ENCODE measurements at regions not wholly inside any gene's neighbourhood (a gene's known extent, or its start where the extent isn't known, plus 50 kb on each side); places are given as distances from the start of the nearest gene placed in this dataset.

DNA sequence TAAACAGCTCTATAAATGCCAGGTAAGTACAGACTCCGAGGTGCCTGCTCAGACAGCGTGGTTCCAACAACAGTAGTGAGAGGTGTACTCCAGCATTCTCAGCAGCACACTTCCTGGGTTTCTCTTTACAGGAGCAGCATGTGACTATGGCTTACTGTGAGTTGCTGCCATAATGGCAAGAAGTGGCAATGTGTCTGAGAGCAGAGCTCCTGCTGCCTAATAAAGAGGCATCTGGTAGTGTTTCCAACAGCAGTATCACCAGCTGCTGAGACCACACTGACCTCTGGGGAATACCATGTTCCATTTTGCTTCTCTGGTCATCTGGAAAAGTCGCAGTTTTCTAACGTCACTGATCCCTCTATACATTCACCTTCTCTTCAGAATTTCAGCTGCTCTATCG is 398.2 kb downstream of the SLCO4C1 start:
- FAIRE-seq (no peak), DNase-seq (ENCODE audit: insufficient read length, low spot score) (no peak)
- TF ChIP-seq POLR2A (IDR thresholded peaks at IDR 0.05; ENCODE audit: low read depth, low read length) (no peak), POU2F2 (IDR thresholded peaks at IDR 0.05; ENCODE audit: low read depth, low read length) (no peak), PAX5 (IDR thresholded peaks at IDR 0.05; ENCODE audit: insufficient read depth, low read length, severe bottlenecking) (no peak), TAF1 (IDR thresholded peaks at IDR 0.05; ENCODE audit: low read depth, low read length) (no peak), POLR2AphosphoS5 (IDR thresholded peaks at IDR 0.05; ENCODE audit: low read depth, low read length) (no peak), SPI1 (IDR thresholded peaks at IDR 0.05; ENCODE audit: low read depth, low read length) (no peak)

DNA sequence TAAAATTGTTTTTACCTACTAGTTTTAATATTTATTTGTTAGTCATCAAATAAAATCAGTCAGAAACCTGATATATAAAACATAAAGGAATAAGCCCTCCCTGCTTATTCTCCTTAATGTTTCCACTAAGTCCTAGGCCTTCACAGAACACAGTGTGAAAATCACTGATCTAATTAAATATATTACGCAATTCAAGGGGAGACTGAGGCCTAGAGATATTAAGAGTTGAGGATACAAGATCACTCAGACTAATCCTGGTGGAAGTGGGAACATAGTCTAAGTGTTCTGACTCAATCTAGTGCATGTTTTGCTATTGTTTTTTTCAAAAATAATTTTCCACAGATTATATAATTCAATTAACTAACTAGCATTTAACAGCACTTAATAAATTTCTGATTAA is 401.1 kb downstream of the SLCO4C1 start:
- TF ChIP-seq POU2F2 (IDR thresholded peaks at IDR 0.05; ENCODE audit: low read depth, low read length) (no peak), SPI1 (IDR thresholded peaks at IDR 0.05; ENCODE audit: low read depth, low read length) (no peak), POLR2AphosphoS5 (IDR thresholded peaks at IDR 0.05; ENCODE audit: low read depth, low read length) (no peak), POLR2A (IDR thresholded peaks at IDR 0.05; ENCODE audit: low read depth, low read length) (no peak)
- FAIRE-seq (no peak), DNase-seq (ENCODE audit: insufficient read length, low spot score) (no peak)

DNA sequence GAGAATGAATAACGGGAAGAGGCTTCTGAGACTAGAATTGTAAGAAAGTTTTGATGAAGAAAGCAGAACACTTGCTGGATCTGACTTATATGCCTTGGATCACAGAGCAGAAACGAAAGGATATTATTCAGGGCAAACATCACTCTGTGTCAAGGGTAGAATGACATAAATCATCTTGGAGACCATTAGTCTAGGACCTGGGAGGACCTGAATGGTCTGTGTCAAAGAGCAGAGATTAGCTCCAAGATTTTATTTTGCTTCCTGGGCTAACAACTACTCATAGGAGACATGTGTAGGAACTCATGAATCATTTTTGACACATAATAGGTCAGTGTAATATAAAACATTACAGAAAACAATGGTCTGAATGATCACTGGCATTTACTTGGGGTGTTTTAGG is 417.9 kb downstream of the SLCO4C1 start:
- DNase-seq (ENCODE audit: insufficient read length, low spot score): no peak
- TF ChIP-seq POLR2AphosphoS5 (IDR thresholded peaks at IDR 0.05; ENCODE audit: low read depth, low read length) (no peak), SPI1 (IDR thresholded peaks at IDR 0.05; ENCODE audit: low read depth, low read length) (no peak)
- FAIRE-seq: no peak

DNA sequence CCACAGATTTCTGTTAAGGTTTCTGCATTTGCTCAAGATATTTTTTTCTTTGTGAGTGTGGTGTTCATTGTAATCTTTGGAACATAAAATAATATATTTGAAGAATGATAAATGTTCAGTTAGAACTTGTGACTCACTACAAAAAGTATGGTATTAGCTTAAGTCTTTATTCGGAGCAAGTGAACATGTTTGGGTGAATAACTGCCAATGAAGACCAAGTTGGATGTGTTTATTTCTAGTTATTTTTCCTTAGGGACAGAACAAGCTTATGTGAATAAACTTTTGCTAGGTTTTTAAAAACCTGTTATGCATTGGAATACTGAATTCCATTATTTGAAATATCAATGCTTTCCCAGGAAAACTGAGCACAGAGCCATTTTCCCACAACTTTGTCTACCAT is 418.6 kb downstream of the SLCO4C1 start:
- no peak for FAIRE-seq
- DNase-seq (ENCODE audit: insufficient read length, low spot score): no peak
- TF ChIP-seq POLR2AphosphoS5 (IDR thresholded peaks at IDR 0.05; ENCODE audit: low read depth, low read length) (no peak), PAX5 (IDR thresholded peaks at IDR 0.05; ENCODE audit: insufficient read depth, low read length, severe bottlenecking) (no peak), TAF1 (IDR thresholded peaks at IDR 0.05; ENCODE audit: low read depth, low read length) (no peak), POU2F2 (IDR thresholded peaks at IDR 0.05; ENCODE audit: low read depth, low read length) (no peak), SPI1 (IDR thresholded peaks at IDR 0.05; ENCODE audit: low read depth, low read length) (no peak), POLR2A (IDR thresholded peaks at IDR 0.05; ENCODE audit: low read depth, low read length) (no peak)

DNA sequence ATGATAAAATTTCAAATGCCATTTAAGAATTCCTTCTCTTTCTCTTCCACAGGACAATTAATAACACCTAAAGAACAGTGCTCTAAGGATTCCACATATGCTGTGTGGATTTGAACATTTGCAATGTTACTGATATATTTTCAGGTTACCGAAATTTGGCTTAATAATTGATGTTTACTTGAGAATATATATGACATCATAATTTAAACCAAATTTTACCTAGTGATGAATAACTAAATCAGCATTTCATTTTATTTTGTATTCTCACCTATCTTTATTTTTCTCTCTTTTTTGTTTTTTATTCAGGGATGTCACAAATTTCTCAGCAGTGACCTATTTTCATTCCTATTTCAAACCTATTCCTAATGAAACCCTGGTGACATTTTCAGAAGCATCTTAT is 429.6 kb downstream of the SLCO4C1 start:
- no peak for DNase-seq (ENCODE audit: insufficient read length, low spot score)
- TF ChIP-seq TAF1 (IDR thresholded peaks at IDR 0.05; ENCODE audit: low read depth, low read length) (no peak), POLR2A (IDR thresholded peaks at IDR 0.05; ENCODE audit: low read depth, low read length) (no peak), POLR2AphosphoS5 (IDR thresholded peaks at IDR 0.05; ENCODE audit: low read depth, low read length) (no peak), SPI1 (IDR thresholded peaks at IDR 0.05; ENCODE audit: low read depth, low read length) (no peak), POU2F2 (IDR thresholded peaks at IDR 0.05; ENCODE audit: low read depth, low read length) (no peak), PAX5 (IDR thresholded peaks at IDR 0.05; ENCODE audit: insufficient read depth, low read length, severe bottlenecking) (no peak)
- FAIRE-seq: no peak

DNA sequence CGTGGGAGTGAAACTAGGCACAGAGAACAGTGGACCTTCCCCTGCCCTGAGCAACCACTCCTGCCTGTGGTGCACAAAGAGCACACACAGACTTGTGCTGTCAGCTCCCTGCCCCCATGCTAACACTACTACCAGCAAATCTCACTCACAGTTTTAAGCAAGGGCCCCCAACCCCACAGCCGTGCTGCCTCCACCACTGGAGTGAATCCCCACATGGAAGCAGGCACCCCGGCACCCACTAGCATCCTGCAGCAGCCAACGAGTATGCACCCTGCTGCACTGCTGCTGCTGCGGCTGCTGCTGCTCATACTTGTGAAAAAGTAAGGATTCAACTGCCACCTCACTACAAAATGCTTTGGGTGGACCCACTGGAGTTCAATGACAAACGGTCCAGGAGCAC is 435.5 kb downstream of the SLCO4C1 start:
- DNase-seq (ENCODE audit: insufficient read length, low spot score): no peak
- FAIRE-seq: no peak
- TF ChIP-seq PAX5 (IDR thresholded peaks at IDR 0.05; ENCODE audit: insufficient read depth, low read length, severe bottlenecking): no peak
- TF ChIP-seq SPI1 (IDR thresholded peaks at IDR 0.05; ENCODE audit: low read depth, low read length): no peak
- TF ChIP-seq POU2F2 (IDR thresholded peaks at IDR 0.05; ENCODE audit: low read depth, low read length): no peak
- no peak for TF ChIP-seq POLR2AphosphoS5 (IDR thresholded peaks at IDR 0.05; ENCODE audit: low read depth, low read length)
- no peak for TF ChIP-seq POLR2A (IDR thresholded peaks at IDR 0.05; ENCODE audit: low read depth, low read length)
- TF ChIP-seq TAF1 (IDR thresholded peaks at IDR 0.05; ENCODE audit: low read depth, low read length): no peak

DNA sequence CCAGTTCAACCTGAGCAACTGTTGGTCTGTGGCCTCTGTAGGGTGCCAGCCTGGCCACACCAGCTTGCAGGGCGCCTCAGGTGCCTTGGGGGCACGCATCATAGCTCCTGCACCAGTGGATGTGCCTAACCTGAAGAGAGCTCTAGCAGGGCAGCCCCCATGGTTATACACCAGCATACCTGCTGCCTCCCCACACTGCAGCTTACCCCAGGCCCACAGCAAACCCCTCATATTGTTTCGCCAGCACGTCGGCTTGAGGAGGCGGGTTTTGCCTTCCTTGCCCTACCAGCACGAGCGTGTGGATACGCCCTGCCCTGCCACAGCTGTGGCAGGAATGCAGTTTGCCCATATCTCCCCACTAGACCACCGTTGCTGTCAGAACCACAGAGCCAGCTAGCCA is 435.9 kb downstream of the SLCO4C1 start:
- TF ChIP-seq POLR2A (IDR thresholded peaks at IDR 0.05; ENCODE audit: low read depth, low read length) (no peak), POLR2AphosphoS5 (IDR thresholded peaks at IDR 0.05; ENCODE audit: low read depth, low read length) (no peak), POU2F2 (IDR thresholded peaks at IDR 0.05; ENCODE audit: low read depth, low read length) (no peak), TAF1 (IDR thresholded peaks at IDR 0.05; ENCODE audit: low read depth, low read length) (no peak), SPI1 (IDR thresholded peaks at IDR 0.05; ENCODE audit: low read depth, low read length) (no peak), PAX5 (IDR thresholded peaks at IDR 0.05; ENCODE audit: insufficient read depth, low read length, severe bottlenecking) (no peak)

DNA sequence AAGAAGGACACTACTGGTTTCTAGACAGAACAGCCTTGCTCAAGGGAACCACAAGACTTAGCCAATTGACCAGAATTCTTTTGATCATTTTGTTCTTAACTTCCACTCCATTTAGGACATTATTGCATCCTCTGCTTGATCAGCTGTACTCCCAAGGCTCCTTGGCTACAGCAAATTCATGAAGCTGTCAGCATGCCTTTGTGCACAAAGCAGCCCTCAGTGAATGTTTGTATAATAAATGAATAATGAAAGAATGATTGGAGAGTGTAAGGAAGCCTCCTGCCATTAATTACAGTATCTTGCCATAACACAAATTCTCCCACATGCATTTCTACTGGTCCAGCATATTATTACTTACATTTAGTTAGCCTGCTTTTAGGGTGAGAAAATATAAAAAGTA is 449.6 kb downstream of the SLCO4C1 start:
- DNase-seq (ENCODE audit: insufficient read length, low spot score) (no peak), FAIRE-seq (no peak)
- TF ChIP-seq SPI1 (IDR thresholded peaks at IDR 0.05; ENCODE audit: low read depth, low read length) (no peak), POU2F2 (IDR thresholded peaks at IDR 0.05; ENCODE audit: low read depth, low read length) (no peak), POLR2AphosphoS5 (IDR thresholded peaks at IDR 0.05; ENCODE audit: low read depth, low read length) (no peak), POLR2A (IDR thresholded peaks at IDR 0.05; ENCODE audit: low read depth, low read length) (no peak), TAF1 (IDR thresholded peaks at IDR 0.05; ENCODE audit: low read depth, low read length) (no peak)

More for the DNA sequence above, 435.9 kb downstream of the SLCO4C1 start:
- no peak for FAIRE-seq
- no peak for DNase-seq (ENCODE audit: insufficient read length, low spot score)

DNA sequence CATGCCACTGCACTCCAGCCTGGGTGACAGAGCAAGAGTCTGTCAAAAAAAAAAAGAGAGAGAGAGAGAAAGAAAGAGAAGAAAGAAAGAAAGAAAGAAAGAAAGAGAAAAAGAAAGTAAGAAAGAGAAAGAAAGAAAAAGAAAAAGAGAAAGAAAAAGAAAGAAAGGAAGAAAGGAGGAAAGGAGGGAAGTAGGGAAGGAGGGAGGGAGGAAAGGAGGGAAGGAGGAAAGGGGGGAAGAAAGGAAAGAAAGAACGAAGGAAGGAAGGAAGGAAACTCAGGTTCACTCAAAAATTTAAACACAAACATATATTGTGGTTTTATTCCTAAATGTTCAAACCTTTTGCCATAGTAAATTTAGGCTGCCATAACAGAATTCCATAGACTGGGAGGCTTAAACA is 453.0 kb downstream of the SLCO4C1 start:
- FAIRE-seq: no peak
- TF ChIP-seq PAX5 (IDR thresholded peaks at IDR 0.05; ENCODE audit: insufficient read depth, low read length, severe bottlenecking) (no peak), TAF1 (IDR thresholded peaks at IDR 0.05; ENCODE audit: low read depth, low read length) (no peak)
- no peak for DNase-seq (ENCODE audit: insufficient read length, low spot score)

DNA sequence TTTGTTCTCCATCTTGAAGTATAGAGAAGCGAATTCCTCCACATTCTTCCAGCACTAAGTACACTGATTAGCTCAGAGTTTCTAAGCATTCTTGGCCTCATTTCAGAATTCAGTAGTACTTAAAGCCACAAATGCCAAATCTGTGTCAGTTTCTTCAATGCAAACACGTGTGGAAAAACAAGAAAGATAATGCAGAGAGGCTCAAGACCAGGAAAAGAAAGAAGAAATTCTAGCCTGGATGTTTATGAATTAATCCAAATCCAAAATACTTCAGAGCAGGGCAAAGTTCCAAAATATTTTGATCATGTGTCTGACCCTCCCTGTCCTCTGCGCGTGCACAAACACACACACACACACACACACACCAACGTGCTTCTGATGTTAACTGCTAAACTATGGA is 457.6 kb downstream of the SLCO4C1 start:
- TF ChIP-seq POLR2AphosphoS5 (IDR thresholded peaks at IDR 0.05; ENCODE audit: low read depth, low read length) (no peak), POLR2A (IDR thresholded peaks at IDR 0.05; ENCODE audit: low read depth, low read length) (no peak), PAX5 (IDR thresholded peaks at IDR 0.05; ENCODE audit: insufficient read depth, low read length, severe bottlenecking) (no peak), TAF1 (IDR thresholded peaks at IDR 0.05; ENCODE audit: low read depth, low read length) (no peak), SPI1 (IDR thresholded peaks at IDR 0.05; ENCODE audit: low read depth, low read length) (no peak), POU2F2 (IDR thresholded peaks at IDR 0.05; ENCODE audit: low read depth, low read length) (no peak)
- FAIRE-seq (no peak), DNase-seq (ENCODE audit: insufficient read length, low spot score) (no peak)

DNA sequence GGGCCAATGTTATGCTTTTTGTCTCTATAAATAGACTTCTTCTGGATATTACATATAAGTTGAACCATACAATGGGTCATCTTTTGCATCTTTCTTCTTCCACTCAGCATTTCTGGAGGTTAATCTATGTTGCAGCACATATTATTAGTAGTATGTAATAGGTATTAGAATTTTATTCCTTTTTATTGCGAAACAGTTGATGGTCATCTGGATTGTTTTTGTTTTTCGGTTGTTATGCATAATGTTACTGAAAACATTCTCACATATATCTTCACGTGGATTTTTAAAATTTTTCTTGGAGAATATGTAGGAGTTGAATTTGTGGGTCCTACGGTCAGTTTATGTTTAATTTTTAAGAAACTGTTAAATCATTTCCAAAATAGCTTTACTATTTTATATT is 466.8 kb downstream of the SLCO4C1 start:
- FAIRE-seq (no peak), DNase-seq (ENCODE audit: insufficient read length, low spot score) (no peak)
- no peak for TF ChIP-seq POU2F2 (IDR thresholded peaks at IDR 0.05; ENCODE audit: low read depth, low read length)
- no peak for TF ChIP-seq SPI1 (IDR thresholded peaks at IDR 0.05; ENCODE audit: low read depth, low read length)
- no peak for TF ChIP-seq POLR2AphosphoS5 (IDR thresholded peaks at IDR 0.05; ENCODE audit: low read depth, low read length)
- no peak for TF ChIP-seq TAF1 (IDR thresholded peaks at IDR 0.05; ENCODE audit: low read depth, low read length)
- TF ChIP-seq PAX5 (IDR thresholded peaks at IDR 0.05; ENCODE audit: insufficient read depth, low read length, severe bottlenecking): no peak
- no peak for TF ChIP-seq POLR2A (IDR thresholded peaks at IDR 0.05; ENCODE audit: low read depth, low read length)
